GM21381 (cell line): ENCODE measurements at regions not wholly inside any gene's neighbourhood (a gene's known extent, or its start where the extent isn't known, plus 50 kb on each side); places are given as distances from the start of the nearest gene placed in this dataset.

ENCODE experiments used
- ATAC-seq: cut with Tn5 transposase; IDR thresholded peaks from one replicate; pipeline ENCODE4 v1.9.1; 2021; ENCODE audit warnings: mild to moderate bottlenecking, moderate library complexity; ENCODE audit not compliant: unreplicated experiment

- no peak for ATAC-seq
These were observed 168.5 kb downstream of the SUCLG1 start for GRCh38 chr2:84290537-84290936.

- ATAC-seq = no peak
These were observed 170.8 kb downstream of the SUCLG1 start for GRCh38 chr2:84288293-84288692.

DNA sequence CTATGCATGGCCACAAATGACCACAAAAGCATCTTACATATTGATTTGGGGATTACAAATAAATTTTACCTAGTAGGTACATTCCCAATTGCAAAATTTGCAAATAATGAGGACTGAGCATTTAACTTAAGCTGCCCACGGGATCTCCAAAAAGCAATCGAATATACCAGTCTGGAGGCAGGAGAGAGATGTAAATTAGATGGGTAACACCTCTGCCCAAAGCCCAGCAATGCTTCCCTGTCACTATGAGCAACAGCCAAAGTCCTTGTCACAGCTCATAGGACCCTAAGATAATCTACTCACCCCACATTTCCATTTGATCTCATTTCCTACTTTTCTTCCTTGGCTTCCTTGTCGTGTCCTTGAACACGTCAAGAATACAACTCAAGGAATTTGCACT lies 172.2 kb downstream of the SUCLG1 start:
- ATAC-seq = no peak

GRCh38 chr2:84285056-84285747 lies 173.9 kb downstream of the SUCLG1 start:
- ATAC-seq = no peak

GRCh38 chr2:84283506-84283905 lies 175.6 kb downstream of the SUCLG1 start:
- no peak for ATAC-seq

DNA sequence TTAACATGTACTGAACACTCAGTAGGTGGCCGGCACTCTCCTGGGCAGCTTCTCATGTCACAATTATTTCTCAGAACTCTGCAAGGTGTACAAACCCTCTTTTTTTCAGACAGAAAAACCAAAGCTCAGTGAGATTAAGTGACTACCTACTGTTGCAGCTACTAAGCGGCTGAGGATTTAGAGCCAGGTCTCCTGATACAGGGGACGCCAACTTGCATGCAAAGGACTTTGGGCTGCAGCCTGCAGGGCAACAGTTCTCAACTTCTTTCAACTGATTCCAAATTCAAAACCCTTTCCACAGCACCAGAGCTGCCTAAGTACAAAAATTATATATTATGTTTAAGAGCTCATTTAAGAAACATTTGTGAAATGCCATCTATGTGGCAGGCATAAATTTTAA lies 177.6 kb downstream of the SUCLG1 start:
- ATAC-seq = no peak

GRCh38 chr2:84280873-84281272 lies 178.2 kb downstream of the SUCLG1 start:
- no peak for ATAC-seq

GRCh38 chr2:84278386-84278785 lies 180.7 kb downstream of the SUCLG1 start:
- ATAC-seq = no peak

DNA sequence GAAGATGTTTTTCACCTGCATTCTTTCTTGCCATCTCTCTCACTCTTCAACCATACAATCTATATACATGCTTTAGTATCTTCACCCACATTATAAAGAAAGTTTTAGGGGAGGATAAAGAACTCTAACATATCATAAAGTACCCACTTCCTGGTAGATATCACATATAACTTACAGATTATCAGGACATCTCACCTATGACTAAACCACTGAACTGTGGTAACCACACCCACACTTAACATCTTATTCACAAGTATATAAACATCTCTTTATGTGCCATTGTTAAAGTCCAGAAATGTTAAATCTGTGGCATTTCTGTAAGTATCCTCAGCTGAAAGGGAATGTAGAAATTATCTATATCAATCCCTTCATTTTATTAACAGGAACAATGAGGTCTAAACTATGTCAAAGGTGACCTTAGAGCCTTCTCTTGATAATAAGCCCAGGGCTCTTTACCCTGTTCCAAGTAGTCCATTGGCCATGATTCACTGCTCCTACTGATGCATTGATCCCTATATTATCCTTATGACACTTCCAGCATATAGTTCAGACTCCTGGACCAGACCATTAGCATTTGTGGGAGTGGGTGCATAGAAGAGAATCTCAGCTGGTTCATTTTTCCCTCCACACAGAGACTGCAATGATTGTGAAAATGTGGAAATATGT lies 182.4 kb downstream of the SUCLG1 start:
- ATAC-seq = no peak

- no peak for ATAC-seq
These were observed 185.7 kb downstream of the SUCLG1 start for GRCh38 chr2:84273406-84273805.

DNA sequence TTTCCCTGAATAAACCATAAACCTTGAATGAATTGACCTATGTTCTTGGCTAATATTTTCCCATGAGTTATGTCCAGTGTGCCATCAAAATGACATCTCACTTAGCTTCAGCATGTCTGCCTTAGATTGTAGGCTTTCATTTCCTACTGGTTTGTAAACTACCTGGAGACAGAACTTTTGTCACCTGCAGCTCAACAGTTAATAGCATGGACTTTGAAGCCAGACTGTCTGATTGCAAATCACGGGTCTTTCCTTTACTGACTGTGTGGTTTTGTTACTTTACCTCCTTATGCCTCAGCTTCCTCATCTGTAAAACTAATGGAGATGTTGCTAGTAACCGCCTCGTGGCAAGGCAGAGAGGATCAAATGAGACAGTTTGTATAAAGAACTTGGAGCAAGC lies 187.1 kb downstream of the SUCLG1 start:
- no peak for ATAC-seq

GRCh38 chr2:84257831-84258230 lies 201.2 kb downstream of the SUCLG1 start:
- ATAC-seq = no peak

- no peak for ATAC-seq
These were observed 207.3 kb downstream of the SUCLG1 start for GRCh38 chr2:84251651-84252302.

DNA sequence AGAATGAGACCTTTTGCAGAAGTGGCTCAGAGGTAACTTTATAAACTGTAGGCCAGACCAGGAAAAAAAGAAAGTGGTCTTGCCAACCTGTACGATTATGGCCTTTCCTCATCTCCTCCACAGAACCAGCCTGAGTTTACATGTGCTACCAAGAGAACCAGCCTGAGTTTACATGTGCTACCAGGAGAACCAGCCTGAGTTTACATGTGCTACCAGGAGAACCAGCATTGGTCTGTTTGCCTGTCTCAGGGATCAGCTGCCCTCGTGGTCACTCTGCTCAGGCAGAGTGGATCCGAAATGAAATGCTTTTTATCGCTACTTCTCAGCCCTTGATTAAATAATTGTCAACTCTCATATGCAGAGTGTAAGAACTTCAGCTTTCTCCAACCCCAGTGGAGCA lies 209.9 kb downstream of the SUCLG1 start:
- no peak for ATAC-seq

DNA sequence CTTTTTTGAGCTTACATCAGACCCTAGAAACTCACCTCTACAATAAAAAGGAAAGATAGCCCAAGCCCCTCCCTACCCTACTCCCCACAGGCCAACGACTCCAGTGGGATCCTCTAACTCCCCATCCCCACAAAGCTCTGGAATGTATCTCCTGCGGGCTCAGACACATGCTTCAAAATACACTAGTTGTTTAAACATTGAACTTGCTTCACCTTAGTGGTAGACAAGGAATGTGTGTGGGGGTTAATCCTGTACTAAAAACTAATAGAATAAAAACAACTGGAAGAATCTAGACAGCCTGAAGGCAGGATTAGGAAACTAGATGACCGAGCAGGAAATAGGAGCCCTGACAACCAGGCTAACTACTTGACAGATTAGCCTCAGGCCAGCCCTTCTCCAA lies 211.5 kb downstream of the SUCLG1 start:
- no peak for ATAC-seq

- ATAC-seq = no peak
These were observed 215.0 kb downstream of the SUCLG1 start for GRCh38 chr2:84243788-84244733.

DNA sequence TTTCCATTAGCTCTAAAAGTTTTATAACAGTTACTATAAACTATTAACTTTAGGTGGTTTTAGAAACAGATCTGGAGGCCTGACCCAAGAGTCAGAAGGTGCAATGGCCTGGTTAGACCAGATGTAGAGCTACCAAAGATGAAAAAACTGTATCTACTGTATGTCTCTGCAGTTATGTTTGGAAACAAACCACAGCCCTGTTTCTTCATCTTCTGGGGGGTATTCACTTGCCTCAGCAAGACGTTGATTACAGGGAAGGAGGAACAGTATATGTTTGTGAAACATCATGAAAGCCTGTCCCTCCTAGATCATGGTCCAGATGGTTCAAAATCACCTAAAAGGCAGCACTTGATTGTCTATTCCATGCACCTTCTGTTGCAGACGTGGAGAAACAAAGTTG lies 220.2 kb downstream of the SUCLG1 start:
- ATAC-seq = no peak

GRCh38 chr2:84236288-84236687 lies 222.8 kb downstream of the SUCLG1 start:
- ATAC-seq = no peak

GRCh38 chr2:84234103-84234502 lies 225.0 kb downstream of the SUCLG1 start:
- ATAC-seq = no peak

DNA sequence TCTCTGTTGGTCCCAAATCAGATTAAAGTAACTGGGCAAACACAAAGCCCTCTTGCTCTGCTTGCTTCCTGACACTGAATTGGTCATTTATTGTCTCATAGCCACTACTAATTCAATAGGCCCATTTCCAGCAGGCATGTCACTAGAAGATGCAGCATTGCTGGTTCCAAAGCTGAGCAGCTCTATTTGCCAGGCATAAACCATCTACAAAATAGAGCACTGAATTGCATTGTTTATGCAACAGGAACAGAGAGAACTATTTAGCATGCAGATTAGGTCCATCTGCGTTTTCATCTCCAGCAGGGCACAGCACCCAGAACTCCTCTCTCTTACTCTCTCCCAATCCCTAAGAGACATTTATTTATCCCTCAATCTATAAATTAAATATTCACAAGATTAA lies 227.6 kb downstream of the SUCLG1 start:
- no peak for ATAC-seq

DNA sequence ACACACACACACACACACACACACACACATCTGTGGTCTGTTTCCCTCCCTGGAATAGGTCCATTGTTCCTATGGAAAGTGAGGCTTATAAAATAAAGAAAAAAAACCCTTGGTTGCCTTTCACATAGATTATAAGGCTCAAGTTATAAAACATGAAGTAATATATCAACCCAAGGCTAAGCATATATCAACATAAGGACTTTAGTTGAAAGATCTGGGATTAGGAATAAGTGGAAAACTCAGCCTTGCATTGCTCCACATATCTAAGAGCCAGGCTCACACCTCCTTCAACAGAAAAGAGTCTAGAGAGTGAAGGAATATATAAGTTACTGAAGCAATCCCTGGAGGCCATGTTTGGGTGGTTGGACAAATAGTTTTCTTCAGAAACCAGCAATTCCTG lies 235.0 kb downstream of the SUCLG1 start:
- ATAC-seq = no peak
